Lower leg skin (tissue), 4 donors: ENCODE measurements at regions not wholly inside any gene's neighbourhood (a gene's known extent, or its start where the extent isn't known, plus 50 kb on each side); places are given as distances from the start of the nearest gene placed in this dataset.

Experiments used
- DNase-seq, 2 donors: peaks; one replicate each; pipeline ENCODE4 v3.0.0-alpha.2; 2019; ENCODE audit warnings: low spot score in 2 of 2
- H3K4me3 ChIP-seq: fragments of 200-600 bp; sonication (generic); 2 replicates; pipeline ENCODE4 v1.5.1; 2017; ENCODE audit warnings: mild to moderate bottlenecking, low read depth; ENCODE audit not compliant: poor library complexity, severe bottlenecking
- CTCF ChIP-seq, 3 donors: fragments of 450-650 bp; IDR thresholded peaks; one replicate each; pipeline ENCODE4 v1.5.1; 2016; ENCODE audit warnings: antibody characterized with exemption in 3 of 3, mild to moderate bottlenecking in 3 of 3, moderate library complexity in 2 of 3
- POLR2A ChIP-seq, 2 donors: fragments of 450-650 bp; IDR thresholded peaks; one replicate each; pipeline ENCODE4 v1.6.1; 2016 to 2017; ENCODE audit warnings: antibody characterized with exemption in 2 of 2, mild to moderate bottlenecking in 1 of 2, moderate library complexity in 1 of 2
- whole genome bisulfite sequencing, 2 donors: methylation state at CpG; one replicate each; pipeline ENCODE4 v1.1.5; 2018; 5-methylcytosine and 5-hydroxymethylcytosine counted together
- intact Hi-C: fragments of 100-400 bp; cut with DNase I; formaldehyde crosslinking; loops from one replicate; pipeline ENCODE4 v1.15.0; 2023; ENCODE audit warnings: low total_unique reads

- DNase-seq = no peak
- no peak for TF ChIP-seq POLR2A (IDR thresholded peaks at IDR 0.05)
- TF ChIP-seq CTCF (IDR thresholded peaks at IDR 0.05) = no peak
- intact Hi-C loops = no loop called here
- H3K4me3 ChIP-seq = no peak overlapping the region
- WGBS, 2 donors = 75 to 86% methylated on average over 3 of the region's 3 CpGs
These were observed 120.2 kb upstream of the CENPE start for GRCh38 chr4:103318327-103318726.

GRCh38 chr4:103308248-103308561 lies 110.1 kb upstream of the CENPE start:
- intact Hi-C loops = no loop called here
- DNase-seq = no peak
- whole genome bisulfite sequencing, 2 donors = 71 to 74% methylated on average over 5 of the region's 5 CpGs
- no peak overlapping the region for H3K4me3 ChIP-seq
- no peak for TF ChIP-seq CTCF (IDR thresholded peaks at IDR 0.05)
- TF ChIP-seq POLR2A (IDR thresholded peaks at IDR 0.05) = no peak

DNA sequence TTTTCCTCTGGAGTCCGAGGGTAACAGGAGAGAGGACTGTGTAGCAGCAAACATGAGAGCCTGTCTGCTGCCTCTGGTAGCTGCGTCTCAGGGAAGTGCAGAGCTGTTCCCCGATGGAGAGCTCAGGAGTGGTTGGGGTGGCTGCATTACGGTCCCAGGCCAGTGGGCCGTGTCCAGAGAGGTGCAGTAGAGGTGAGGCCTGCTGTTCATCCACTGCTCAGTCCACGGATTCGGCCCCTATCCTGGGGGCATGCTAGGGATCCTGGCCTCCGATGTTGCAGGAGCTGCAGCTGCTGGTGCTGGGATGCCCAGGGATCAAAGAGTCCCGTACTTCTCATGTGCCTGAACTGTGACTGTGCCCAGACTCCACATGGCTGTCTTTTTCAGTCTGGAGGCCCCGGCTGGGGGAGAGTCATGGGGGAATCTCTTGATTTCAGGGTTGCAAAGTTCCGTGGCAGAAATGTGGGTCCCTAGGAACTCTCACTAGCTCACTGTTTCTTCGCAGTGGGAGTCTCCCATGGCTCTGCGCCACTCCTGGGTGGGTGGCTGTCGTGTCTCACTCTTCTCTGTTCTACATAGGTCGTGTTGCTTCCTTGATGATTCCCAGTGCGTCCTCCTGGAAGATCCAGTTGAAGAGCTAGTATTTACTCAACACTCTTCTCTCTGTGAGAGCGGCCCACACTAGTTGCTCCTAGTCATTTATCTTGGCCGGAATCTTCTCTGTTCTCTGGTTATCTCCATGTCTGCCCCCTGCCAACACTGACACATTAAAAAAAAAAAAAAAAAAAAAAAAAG lies 109.5 kb upstream of the CENPE start:
- TF ChIP-seq CTCF (IDR thresholded peaks at IDR 0.05) (no peak), POLR2A (IDR thresholded peaks at IDR 0.05) (no peak)
- H3K4me3 ChIP-seq = no peak overlapping the region
- no peak for DNase-seq
- WGBS, 2 donors = 76 to 79% methylated on average over 18 of the region's 18 CpGs
- intact Hi-C loops = no loop called here

DNA sequence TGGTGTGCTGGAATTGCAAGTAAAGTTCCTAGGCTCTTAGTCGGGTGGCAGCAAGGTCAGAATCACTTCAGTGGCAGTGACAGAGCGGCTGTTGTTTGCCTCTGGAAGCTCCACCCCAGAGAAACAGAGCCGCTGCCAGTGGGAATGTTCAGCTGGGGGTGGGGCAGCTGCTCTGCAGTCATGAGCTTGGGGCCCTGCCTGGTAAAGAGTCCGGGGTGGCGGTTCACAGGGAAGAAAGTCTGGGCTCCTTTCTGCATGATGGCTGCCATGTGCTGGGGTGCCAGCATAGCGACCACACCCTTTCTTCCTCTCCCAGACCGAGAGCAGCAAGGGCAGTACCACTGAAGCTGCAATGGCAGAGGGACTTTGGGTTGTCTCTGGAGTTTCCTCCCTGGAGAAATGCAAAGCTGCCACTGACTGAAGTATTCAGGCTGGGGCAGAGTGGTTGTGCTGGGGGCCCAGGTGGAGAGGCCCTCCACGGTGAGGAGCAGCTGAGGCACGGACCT lies 108.8 kb upstream of the CENPE start:
- H3K4me3 ChIP-seq = no peak overlapping the region
- 29 to 33% methylated on average over 9 of the region's 9 CpGs for WGBS, 2 donors
- no peak for TF ChIP-seq CTCF (IDR thresholded peaks at IDR 0.05)
- TF ChIP-seq POLR2A (IDR thresholded peaks at IDR 0.05) = no peak
- intact Hi-C loops = no loop called here
- no peak for DNase-seq

GRCh38 chr4:103305355-103305754 lies 107.2 kb upstream of the CENPE start:
- TF ChIP-seq POLR2A (IDR thresholded peaks at IDR 0.05) = no peak
- no peak for TF ChIP-seq CTCF (IDR thresholded peaks at IDR 0.05)
- DNase-seq = no peak
- H3K4me3 ChIP-seq = no peak overlapping the region
- intact Hi-C loops = no loop called here
- 74 to 75% methylated on average over 2 of the region's 2 CpGs for WGBS, 2 donors

- DNase-seq = no peak
- H3K4me3 ChIP-seq = no peak overlapping the region
- intact Hi-C loops = no loop called here
- TF ChIP-seq CTCF (IDR thresholded peaks at IDR 0.05) (no peak), POLR2A (IDR thresholded peaks at IDR 0.05) (no peak)
These were observed 104.9 kb upstream of the CENPE start for GRCh38 chr4:103303011-103303410.
